Activated CD4-positive, alpha-beta T cell treated with anti-CD3 and anti-CD28 coated beads, Interleukin-2, amount 50 U/mL, for 24 hours (primary cell): ENCODE measurements at regions not wholly inside any gene's neighbourhood (a gene's known extent, or its start where the extent isn't known, plus 50 kb on each side); places are given as distances from the start of the nearest gene placed in this dataset.

ENCODE experiments used
- DNase-seq, 2 donors: peaks; one replicate each; pipeline ENCODE4 v3.0.0-alpha.2; 2020; ENCODE audit warnings: low read depth in 1 of 2, low spot score in 1 of 2

DNA sequence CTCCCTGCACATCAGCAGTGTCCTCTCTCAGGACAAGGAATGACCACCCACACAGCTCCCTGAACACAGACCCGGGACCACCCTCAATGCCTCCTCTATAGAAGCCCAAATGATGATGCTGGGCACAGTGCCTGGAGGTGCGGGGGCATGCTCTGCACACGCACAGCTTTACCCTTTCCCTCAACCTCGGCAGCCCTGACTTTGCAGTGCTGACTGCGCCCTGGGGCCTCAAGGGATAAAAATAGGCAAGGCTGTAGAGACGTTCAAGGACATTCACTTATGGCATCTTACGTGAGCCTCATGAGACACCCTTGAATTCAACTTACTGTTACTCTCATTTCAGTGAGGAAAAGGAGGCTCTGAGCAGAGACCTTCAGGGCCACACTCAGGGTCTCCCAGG is 521.6 kb upstream of the MGMT start:
- DNase-seq = no peak

DNA sequence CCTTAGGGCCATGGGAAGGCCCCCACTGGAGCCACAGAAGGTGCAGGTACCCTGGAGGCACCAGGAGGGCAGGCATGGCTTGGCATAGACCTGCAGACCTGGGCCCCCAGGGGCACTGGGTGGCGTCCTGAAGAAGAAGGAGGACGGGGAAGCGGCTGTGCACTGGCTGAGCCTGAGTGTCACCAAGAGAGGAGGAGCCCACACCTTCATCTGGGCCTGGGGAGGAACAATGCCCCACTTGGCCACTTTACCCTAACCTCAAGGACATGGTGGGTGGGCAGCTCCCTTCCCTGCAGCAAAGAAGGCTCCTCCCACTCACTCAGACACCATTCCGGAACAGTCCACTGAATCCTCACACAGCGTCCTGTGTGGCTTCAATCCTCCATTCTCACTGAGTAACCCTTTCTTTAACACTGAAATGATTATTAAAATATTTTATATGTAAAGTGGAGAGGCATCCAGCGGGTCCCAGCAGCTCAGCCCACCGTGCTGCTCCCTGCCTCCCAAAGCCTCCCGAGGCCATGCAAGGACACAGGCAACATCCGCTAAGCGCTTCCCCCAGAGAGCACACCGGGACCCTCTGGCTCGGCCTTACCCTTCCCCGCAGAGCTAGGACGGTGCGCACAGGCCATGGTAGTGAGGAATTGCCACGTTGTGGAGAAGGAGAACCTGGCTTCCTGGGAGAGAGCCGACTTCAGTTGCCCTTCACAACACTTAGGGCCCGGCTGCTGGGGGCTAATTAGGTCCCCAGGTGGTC is 516.7 kb upstream of the MGMT start:
- DNase-seq = no peak

DNA sequence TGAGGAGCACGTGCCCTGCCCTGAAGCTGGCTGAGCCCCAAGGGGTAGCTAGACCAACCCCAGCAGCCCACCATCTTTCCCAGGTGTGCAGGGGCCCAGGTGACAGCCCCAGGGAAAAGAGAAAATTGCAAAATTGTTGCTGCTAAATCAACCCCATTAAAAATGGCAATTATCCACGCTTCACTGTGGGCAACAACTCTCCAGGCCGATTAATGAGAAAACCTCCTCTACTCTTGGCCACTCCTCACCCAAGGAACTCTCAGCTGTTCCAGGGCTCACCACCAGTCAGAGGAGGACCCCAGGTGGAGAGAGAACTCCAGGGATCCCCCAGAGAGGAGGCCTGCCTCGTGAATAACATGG is 516.1 kb upstream of the MGMT start:
- DNase-seq = no peak

DNA sequence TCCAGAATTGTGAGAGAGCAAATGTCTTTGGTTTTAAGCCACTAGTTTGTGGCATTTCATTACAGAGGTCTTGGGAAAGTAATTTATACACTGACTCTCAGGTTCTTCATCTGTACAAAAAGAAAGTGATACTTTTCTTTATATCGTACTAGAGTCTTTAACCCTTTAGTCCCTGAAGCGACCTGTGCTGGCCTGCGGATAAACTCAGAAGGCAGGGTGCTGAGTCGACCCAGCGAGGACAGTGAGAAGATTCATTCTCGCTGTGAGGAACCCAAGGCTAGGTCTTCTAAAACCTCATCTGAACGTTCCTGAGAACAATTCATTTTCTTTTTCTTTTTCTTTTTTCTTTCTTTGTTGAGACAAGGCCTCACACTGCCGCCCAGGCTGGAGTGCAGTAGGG is 514.2 kb upstream of the MGMT start:
- DNase-seq = no peak

DNA sequence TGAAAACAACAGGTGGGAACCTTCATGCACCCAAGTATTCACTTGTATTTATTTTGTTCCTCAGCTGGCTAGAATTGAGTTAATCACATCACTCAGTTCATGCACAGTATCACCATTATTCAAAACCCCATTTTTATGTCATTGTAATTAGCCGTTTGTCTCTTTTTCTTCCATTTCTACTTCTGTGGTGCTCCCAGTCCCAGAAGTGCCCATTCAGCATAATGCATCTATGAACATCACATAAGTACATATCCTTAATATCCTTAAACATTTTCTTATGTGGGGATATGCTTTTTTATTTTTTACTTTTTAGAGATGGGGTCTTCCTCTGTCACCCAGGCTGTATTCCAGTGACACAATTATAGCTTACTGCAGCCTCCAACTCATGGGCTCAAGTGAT is 510.9 kb upstream of the MGMT start:
- no peak for DNase-seq

DNA sequence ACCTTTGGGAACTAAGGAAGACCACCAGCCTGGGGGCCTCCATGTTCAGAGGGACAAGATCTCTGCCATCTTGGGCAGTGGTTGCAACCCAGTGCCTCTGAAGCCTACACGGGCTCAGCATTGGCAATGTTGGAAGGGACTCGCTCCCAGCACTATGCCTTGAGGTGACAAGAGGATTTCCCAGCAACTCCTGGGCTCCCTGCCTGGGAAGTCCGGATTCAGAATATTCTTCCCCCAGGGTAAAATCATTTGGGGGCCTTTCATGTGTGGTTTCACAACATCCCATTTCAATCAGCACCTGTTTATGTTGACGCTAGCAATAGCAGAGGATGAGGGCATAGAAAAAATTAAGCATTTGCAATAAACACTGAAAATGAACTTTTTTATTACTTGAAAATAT is 509.8 kb upstream of the MGMT start:
- DNase-seq = no peak

DNA sequence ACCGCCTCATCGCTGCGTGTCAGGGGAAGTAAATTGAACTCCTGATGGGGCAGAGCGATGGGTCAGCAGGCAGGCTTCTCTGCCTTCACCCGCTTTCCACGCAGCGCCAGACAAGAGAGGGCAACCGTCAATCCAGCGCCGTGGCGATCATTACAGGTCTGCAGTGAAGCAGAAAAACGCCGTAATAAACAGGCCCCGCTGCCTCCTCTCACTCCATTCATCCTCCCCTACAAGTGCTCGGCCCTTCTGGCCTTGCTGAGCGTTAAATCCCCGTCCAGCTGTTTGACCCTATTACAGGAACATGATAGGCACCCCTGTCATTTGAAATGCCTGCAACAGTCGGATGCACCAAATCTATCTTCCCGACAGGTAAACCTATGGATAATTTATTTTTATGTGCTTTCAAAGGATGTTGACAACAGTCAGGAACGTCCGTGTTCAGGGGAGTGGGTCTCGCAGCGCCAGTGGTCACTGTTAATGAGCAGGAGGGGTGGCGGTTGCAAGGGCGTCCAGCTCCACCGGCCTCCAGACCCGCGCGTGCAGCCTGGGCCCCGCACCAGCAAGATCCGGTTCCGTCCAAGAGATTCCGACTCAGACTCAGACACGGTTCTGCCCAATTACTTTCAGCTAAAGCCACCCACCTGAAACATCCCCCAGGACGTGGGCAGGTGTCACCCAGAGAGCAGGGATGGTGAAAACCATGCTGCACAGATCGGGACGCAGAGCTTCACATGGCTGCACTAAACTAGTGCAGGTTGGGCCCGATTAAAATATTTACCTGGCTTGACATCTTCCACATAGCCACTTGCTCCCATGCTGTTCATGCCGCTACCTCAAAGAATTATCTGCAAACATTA is 508.0 kb upstream of the MGMT start:
- no peak for DNase-seq

DNA sequence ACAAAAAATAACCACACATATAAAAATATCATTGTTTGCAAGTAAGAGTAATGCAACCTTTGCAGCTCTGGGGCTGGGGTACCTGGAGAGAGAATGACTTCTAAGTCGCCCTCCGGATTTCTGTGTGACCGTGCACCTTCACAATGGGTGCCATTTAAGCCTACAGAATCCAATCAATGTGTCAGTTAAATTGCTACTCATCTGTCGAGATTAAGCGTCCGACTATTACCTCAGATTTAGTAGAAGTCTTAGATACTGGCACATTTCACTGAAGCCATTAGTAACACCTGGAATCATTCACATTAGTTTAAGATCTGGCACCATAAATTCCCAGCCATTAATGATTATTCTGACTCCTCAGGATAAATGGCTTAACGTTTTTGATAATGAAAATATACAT is 507.3 kb upstream of the MGMT start:
- DNase-seq = no peak

DNA sequence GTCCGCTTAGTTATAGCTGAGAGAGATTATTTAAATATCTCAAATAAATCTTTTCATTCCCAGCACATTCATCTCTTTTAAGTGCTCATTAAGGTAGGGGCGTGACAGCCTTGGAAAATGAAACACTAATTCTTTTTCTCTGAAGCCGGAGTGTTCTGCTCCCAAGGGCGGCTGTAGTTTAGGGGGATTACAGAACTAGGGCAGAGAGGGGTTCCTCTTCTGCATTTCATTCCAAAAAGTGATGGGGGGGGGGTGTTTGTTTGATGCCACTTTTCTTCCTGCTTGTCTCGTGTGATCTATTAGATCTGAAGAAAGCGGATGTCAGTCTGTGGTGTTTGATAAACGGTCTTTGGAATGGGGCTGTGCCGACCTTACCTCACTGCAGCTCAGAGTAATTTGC is 506.5 kb upstream of the MGMT start:
- DNase-seq = no peak

DNA sequence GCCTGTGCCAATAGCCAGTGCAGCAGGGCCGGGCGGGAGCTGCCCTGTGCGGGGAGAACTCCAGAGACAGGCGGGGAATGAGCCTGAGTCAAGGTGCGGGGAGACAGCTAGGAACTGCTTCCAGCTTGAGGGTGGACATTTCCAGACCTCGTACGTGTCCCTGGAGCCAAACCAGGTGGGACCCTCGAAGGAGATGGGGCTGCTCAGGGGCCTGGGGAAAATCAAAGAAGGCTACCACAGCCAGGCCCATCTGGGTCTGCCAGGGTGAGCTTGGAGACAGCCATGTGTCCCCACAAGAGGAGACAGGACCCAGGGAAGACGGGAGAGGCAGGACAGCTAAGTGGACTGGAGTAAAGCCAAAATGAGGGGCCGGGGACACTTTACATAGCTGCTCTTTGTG is 504.9 kb upstream of the MGMT start:
- no peak for DNase-seq

DNA sequence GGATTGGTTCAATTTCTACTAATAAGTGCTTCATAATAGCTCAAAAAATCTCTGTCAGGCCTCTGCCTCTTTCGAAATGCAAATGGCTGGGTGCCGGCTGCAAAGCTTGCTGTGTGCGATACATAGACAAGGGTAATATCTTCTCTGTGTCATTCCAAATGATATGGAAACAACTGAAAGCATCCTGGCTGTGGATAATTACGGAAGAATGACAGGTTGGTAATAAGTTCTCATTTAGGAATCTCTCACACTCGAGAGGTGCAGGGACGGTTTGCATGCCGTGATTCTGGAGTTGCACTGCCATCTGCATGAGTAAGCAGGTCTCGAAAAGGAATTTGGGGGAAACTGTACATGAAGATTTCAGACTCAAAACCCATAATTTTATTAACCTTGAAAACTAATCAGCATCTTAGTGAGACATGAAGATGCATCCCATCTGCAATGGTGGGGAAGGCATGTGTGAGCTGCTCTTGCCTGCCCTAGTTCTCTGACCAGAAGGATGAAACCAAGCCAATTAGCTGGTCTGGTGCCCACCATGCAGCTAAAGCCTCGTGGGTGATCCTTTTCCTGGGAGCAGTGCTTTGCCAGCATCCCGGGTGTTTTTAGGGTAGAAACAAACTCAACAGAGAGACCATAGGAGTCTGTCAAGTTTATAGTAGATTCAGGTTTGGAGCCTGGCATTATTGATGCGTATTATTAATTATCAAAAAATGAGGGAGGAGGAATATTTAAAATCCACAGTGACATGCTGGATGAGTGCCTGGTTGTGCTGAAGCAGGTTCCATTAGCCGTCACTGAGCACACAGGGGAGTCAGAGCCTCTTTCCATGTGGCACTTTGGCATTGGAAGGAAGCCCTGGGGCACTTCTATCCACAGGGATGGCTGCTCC is 503.6 kb upstream of the MGMT start:
- no peak for DNase-seq

DNA sequence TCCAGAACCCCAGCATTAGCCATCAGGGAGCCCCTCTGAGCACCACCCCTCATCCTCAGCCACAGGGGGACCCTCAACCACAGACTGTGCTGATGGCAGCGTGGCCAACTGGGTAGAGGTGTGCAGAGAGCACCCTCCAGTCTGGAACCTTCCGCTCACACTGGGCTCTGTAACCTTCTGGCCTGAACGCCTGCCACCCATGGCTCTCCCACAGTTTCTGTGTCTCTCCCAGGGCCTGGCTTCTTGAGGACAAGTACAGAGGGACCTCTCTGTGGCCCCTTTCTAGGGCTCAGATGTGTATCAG is 503.0 kb upstream of the MGMT start:
- no peak for DNase-seq

DNA sequence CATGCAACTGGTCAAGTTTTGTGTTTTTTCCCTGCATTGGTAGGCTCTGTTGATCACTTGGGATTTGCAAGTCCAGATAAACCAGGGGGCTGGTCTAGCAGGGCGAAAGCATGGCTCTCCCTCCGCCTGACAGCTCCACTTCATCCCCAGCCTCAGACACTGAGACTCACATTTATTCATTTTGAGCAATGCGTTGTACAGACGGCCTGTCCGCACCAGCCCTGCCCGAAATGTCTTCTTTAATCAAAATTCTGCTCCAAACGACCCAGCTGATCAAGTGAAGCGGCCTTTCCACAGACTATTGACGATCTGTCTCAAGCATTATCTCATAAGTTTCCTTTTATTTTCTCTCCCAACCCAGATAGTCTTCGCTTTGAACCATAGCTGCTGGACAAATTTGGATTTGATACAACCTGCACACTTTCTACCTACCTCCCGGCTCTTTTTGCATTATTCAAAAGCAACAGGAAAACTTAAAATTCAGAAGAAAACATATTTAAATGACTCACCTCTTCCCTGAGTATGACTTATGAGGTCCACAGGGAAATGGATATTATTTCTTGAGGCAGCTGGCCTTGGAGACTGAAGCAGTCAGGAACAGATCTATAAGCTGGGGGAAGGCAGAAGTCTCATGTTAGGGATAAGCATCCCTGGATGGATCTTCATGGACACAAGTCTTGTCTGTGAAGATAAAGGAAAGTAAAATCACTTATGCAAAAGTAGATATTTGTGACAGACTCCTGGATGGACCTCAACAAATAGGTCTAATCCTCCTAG is 498.9 kb upstream of the MGMT start:
- DNase-seq = no peak

DNA sequence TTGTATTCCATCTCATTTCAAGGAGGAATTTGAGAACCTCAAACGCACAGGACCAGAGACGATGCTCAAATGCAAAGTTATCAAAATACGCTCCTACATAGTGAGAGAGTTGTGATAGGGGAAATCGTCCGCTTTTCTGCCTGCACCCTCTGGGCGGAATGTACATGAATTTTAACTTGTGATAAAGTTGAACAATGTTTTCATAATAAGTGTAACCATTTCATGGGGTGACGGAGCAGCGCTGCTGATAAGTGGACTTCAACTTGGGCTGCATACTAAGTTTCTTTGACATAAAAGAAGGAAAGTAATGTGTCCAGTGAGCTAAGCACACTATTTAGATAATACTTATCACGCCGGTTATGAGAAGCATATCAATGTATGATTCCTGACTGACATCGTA is 497.5 kb upstream of the MGMT start:
- DNase-seq = no peak

DNA sequence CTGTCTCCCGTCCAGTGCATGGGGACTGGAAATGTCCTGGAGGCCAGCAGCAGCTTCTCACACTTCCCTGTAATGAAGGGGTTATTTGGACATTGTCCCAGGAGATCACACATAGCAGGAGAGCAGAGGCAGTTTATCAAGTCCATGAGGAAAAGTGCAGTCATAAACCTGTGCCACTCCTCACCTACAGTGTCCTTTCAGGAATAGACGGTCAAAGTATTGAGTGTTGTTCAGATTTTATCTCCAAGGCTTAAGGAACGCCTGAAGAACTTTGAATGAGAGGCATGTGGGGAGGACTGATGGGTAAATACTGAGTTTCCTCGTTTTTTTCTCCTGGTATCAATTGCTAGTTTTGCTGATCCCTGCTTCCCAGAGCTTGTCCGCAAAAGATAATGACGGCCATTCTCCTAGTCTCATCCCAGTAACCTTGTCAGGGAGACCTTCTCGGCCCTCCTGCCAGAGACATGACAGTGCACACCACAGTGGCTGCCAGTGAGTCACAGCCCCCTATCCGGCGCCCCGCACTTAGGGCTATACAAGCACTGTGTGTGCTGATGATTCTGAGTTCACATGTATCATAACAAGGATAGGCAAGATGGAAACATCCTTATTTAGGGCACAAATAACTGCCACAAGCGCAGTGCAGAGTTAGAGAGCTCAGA is 495.5 kb upstream of the MGMT start:
- DNase-seq = no peak

DNA sequence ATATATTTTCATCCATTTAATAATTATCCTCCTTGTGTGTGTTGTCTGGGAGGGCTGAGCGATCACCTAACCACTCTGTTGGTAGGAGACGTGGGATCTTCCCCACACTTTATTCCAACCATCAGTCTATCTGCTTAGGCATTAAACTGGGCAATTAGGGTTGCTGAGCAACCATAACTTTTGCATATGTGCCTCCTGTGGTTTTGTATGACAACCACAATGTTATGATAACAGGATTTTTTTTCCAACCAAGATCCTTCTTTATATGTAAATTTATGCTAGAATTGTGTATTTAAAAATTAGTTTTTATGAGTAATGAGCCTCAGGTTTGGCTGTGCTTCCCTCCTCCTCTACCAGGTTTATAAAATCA is 495.0 kb upstream of the MGMT start:
- no peak for DNase-seq

DNA sequence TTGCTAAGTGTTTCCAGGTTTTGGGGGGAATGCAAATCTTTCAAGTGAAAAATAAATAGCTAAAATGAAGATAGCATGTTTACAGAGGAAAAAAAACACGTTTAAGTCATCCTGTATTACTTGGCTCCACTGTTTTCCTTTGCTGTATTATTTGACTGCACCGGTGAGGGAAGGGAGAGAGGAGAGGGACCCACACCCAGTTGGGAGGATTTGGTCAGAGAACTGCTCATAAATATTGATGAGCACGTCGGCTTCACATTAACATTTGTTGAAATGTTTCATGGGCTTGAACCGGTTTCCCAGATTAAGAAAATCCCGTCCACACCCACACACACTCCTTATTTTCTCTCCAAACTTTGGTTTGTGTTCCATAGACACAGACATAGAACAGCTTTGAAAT is 493.8 kb upstream of the MGMT start:
- no peak for DNase-seq

DNA sequence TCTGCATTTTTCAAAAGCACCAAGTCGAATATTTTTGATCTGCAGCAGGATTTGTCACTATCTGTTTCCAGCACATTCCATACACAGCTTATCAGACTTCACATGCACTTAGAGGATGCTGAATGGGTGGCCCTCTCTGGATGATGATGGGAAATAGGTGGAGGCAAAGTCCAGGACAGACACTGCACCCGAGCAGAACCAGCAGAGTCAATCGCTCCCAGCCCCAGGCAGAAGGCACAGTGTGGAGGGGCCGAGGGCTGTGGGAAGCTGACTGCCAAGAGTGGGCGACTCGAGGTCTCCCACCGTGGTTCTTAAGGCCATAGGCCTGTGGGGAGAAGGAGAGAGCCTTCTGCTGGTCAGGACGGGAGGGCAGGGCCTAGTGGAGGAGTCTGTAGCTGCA is 490.2 kb upstream of the MGMT start:
- no peak for DNase-seq

DNA sequence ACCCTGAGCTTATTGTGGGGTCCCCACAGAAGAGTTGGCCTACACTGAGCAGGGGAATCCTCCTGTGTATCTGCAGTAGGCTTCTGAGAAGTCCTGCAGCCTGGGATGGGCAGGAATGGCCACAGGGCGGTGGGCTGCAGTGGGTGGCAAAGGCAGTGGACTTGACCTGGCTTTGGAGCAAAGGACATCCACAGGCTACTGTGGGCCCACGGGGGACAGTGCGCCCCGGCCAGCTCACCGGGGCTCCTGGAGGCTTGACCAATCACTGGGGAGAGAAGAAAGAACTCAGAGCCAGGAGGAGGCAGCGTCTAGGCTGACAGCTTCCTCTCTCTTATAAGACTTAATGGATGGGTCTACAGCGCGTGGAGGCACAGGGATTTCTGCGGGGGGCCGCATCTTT is 488.8 kb upstream of the MGMT start:
- DNase-seq = no peak

DNA sequence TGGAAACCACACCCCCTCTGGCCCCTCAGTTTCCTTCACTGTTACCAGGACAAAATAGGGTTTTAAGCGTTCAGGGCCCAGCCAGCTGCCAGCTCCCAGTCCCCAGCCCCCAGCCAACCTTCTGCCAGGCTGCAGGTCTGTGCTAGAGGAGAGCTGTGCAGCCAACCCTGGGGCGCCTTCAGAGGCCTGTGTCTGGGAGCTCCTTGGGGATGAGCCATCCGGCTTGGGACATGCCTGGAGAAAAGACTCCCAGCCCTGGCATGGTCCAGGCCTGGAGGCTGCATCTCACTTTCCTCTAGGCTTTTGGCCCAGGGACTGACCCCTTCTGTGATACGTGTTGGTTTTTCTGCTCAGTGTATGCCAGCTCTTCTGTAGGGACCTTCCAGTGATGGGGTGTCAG is 487.6 kb upstream of the MGMT start:
- DNase-seq = no peak

DNA sequence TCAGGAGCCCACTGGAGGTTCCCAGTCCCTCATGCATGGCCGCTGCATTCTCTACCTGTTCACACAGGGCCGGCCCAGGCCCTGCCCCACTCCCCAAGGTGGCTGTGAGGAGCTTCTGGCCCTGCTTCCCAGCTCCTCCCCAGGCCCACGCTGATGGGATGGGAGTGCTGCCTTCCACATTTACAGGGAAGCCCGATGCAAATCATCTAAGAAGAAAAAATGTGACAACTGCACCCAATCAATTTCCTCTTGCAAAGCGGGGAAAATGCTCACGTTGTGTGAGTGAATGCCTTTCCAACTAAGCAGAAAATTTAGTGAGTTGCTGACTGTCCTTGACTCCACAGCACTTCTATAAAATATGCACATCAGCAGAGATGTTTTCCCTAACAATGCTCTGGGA is 485.8 kb upstream of the MGMT start:
- no peak for DNase-seq
